Erythroblast (primary cell): ENCODE measurements at regions not wholly inside any gene's neighbourhood (a gene's known extent, or its start where the extent isn't known, plus 50 kb on each side); places are given as distances from the start of the nearest gene placed in this dataset.
"Not testable (repeated sequence)": the region's sequence is repeated elsewhere in the genome, so short reads cannot be mapped to it uniquely, and the experiment has no call there.

ENCODE experiments used
- DNase-seq, 2 experiments: peaks; one replicate each; lab custom pipeline; 2025; lab: John Stamatoyannopoulos, UW
- GATA1 ChIP-seq: IDR thresholded peaks from 2 replicates; pipeline ENCODE4 v1.6.1; 2011; ENCODE audit warnings: low read depth, mild to moderate bottlenecking, control low read depth, low read length, moderate library complexity
- POLR2A ChIP-seq: IDR thresholded peaks from 2 replicates; pipeline ENCODE4 v1.6.1; 2011; ENCODE audit warnings: mild to moderate bottlenecking, low read length

- TF ChIP-seq POLR2A (no peak), GATA1 (no peak)
- no peak for DNase-seq
Observed at GRCh38 chr4:116150152-116150551, 935.2 kb downstream of the TRAM1L1 start.

- no peak for TF ChIP-seq GATA1
- no peak for TF ChIP-seq POLR2A
- no peak for DNase-seq
Observed at GRCh38 chr4:116143198-116143597, 942.2 kb downstream of the TRAM1L1 start.

GRCh38 chr4:116132946-116133345, 952.4 kb downstream of the TRAM1L1 start:
- TF ChIP-seq POLR2A (no peak), GATA1 (no peak)
- no peak for DNase-seq

- DNase-seq = no peak
- TF ChIP-seq POLR2A (no peak), GATA1 (no peak)
Observed at GRCh38 chr4:116126794-116127193, 958.6 kb downstream of the TRAM1L1 start.

GRCh38 chr4:116122124-116122523, 963.3 kb downstream of the TRAM1L1 start:
- TF ChIP-seq POLR2A = no peak
- no peak for TF ChIP-seq GATA1
- DNase-seq = no peak

- TF ChIP-seq POLR2A (no peak), GATA1 (no peak)
- no peak for DNase-seq
Observed at GRCh38 chr4:116118221-116118620, 967.2 kb downstream of the TRAM1L1 start.

GRCh38 chr4:116112861-116113260, 972.5 kb downstream of the TRAM1L1 start:
- DNase-seq = not testable (repeated sequence)

GRCh38 chr4:116110713-116111112, 974.7 kb downstream of the TRAM1L1 start:
- no peak for DNase-seq
- TF ChIP-seq GATA1 (no peak), POLR2A (no peak)

GRCh38 chr4:116108606-116109005, 976.8 kb downstream of the TRAM1L1 start:
- TF ChIP-seq POLR2A (no peak), GATA1 (no peak)
- no peak for DNase-seq

- TF ChIP-seq GATA1 (no peak), POLR2A (no peak)
- DNase-seq = no peak
Observed at GRCh38 chr4:116101321-116101720, 984.1 kb downstream of the TRAM1L1 start.

- TF ChIP-seq GATA1 = no peak
- no peak for TF ChIP-seq POLR2A
Observed at GRCh38 chr4:116099596-116099995, 985.8 kb downstream of the TRAM1L1 start.

GRCh38 chr4:116097353-116097752, 983.9 kb upstream of the NDST4 start:
- not testable (repeated sequence) for DNase-seq

More at GRCh38 chr4:116099596-116099995, 985.8 kb downstream of the TRAM1L1 start:
- no peak for DNase-seq

- TF ChIP-seq POLR2A (no peak), GATA1 (no peak)
- DNase-seq = no peak
Observed at GRCh38 chr4:116092961-116093360, 979.5 kb upstream of the NDST4 start.

- TF ChIP-seq POLR2A (no peak), GATA1 (no peak)
- DNase-seq = no peak
Observed at GRCh38 chr4:116088771-116089170, 975.4 kb upstream of the NDST4 start.

GRCh38 chr4:116082808-116083366, 969.5 kb upstream of the NDST4 start:
- no peak for DNase-seq
- TF ChIP-seq POLR2A (no peak), GATA1 (no peak)

GRCh38 chr4:116073051-116073450, 959.6 kb upstream of the NDST4 start:
- no peak for DNase-seq
- TF ChIP-seq POLR2A (no peak), GATA1 (no peak)
